ENCODE measurements at regions not wholly inside any gene's neighbourhood (a gene's known extent, or its start where the extent isn't known, plus 50 kb on each side); places are given as distances from the start of the nearest gene placed in this dataset.

DNA sequence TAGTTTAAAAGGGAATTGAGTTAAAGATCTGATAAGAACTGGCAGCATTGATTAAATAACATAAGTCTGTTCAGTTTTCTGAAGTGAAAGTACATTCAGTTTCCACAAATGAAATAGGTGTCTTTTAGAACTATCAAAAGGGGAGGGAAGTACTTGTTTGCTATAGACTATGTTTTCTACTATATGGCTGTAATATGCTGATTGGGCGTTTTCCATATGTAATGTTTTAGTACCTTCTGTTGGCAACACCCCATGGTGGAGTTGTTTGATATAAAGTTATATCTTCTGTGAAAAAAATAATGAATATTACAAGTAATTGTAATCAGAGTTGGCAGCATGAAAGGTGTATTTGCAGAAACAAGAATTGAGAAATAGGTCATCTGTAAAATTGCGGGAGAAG lies 237.6 kb downstream of the JRKL start:
- Mint-ChIP-seq H3K36me3 (ENCODE audit: low read depth) (no peaks in the 10 kb centered on the region), H3K27me3 (no peaks in the 10 kb centered on the region), H3K27ac (no peak overlapping the region), H3K9me3 (no peaks in the 10 kb centered on the region), H3K4me3 (no peak overlapping the region), H3K4me1 (ENCODE audit: low read depth) (no peaks in the 10 kb centered on the region)
- CTCF ChIA-PET = no interaction called here
- intact Hi-C loops (cut with micrococcal nuclease) = no loop called here
- TF ChIP-seq, protein P1, sequence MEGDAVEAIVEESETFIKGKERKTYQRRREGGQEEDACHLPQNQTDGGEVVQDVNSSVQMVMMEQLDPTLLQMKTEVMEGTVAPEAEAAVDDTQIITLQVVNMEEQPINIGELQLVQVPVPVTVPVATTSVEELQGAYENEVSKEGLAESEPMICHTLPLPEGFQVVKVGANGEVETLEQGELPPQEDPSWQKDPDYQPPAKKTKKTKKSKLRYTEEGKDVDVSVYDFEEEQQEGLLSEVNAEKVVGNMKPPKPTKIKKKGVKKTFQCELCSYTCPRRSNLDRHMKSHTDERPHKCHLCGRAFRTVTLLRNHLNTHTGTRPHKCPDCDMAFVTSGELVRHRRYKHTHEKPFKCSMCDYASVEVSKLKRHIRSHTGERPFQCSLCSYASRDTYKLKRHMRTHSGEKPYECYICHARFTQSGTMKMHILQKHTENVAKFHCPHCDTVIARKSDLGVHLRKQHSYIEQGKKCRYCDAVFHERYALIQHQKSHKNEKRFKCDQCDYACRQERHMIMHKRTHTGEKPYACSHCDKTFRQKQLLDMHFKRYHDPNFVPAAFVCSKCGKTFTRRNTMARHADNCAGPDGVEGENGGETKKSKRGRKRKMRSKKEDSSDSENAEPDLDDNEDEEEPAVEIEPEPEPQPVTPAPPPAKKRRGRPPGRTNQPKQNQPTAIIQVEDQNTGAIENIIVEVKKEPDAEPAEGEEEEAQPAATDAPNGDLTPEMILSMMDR (IDR thresholded peaks at IDR 0.05) = no peak
- no peak for DNase-seq
- POLR2A ChIA-PET = no interaction called here
- ATAC-seq = no peak

DNA sequence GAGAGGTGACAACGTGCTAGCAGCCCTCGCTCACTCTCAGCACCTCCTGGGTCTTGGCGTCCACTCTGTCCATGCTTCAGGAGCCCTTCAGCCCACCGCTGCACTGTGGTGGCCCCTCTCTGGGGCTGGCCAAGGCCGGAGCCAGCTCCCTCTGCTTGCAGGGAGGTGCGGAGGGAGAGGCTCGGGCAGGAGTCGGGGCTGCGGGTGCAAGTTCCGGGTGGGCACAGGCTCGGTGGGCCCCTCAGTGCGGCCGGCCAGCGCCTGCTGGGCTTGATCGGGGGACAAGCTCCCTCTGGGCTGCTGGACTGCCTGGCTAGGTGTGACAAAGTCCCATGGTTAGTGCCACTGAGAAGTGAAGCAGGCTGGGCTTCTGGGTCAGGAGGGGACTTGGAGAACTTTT lies 245.8 kb downstream of the JRKL start:
- Mint-ChIP-seq H3K4me3 (no peak overlapping the region), H3K4me1 (ENCODE audit: low read depth) (no peaks in the 10 kb centered on the region), H3K27ac (no peak overlapping the region), H3K27me3 (no peaks in the 10 kb centered on the region), H3K9me3 (no peaks in the 10 kb centered on the region), H3K36me3 (ENCODE audit: low read depth) (no peaks in the 10 kb centered on the region)
- ATAC-seq = no peak
- TF ChIP-seq, protein P1 (IDR thresholded peaks at IDR 0.05) = no peak
- ChIA-PET CTCF (no interaction called here), POLR2A (no interaction called here)
- DNase-seq = no peak
- intact Hi-C loops (cut with micrococcal nuclease) = no loop called here

DNA sequence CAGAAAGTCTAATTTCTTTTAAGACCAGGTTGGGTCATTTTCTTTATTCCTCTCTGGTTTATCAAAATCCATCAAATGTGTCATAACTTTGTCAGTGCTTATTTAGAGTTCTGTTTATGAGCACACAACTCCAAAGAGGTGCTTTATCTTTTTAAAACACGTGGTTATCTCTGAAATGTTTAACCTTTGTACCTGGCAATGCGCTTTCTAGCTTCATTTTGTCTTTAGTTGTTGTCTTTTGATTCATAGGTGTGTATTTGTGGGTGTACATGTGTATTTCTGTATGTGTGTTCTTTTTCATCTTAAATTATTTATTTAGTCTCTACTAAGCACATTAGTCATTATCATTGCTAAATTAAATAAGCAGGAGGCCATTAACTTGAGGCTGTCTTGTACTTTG lies 251.4 kb downstream of the JRKL start:
- ChIA-PET POLR2A (no interaction called here), CTCF (no interaction called here)
- H3K36me3 Mint-ChIP-seq (ENCODE audit: low read depth) = no peaks in the 10 kb centered on the region
- ATAC-seq (no peak), DNase-seq (no peak)
- no peaks in the 10 kb centered on the region for H3K27me3 Mint-ChIP-seq
- intact Hi-C loops (cut with micrococcal nuclease) = no loop called here
- no peak overlapping the region for H3K4me3 Mint-ChIP-seq
- H3K27ac Mint-ChIP-seq = no peak overlapping the region
- TF ChIP-seq, protein P1 (IDR thresholded peaks at IDR 0.05) = no peak
- H3K9me3 Mint-ChIP-seq = peaks cover 3% of the 10 kb centered on the region
- no peaks in the 10 kb centered on the region for H3K4me1 Mint-ChIP-seq (ENCODE audit: low read depth)

DNA sequence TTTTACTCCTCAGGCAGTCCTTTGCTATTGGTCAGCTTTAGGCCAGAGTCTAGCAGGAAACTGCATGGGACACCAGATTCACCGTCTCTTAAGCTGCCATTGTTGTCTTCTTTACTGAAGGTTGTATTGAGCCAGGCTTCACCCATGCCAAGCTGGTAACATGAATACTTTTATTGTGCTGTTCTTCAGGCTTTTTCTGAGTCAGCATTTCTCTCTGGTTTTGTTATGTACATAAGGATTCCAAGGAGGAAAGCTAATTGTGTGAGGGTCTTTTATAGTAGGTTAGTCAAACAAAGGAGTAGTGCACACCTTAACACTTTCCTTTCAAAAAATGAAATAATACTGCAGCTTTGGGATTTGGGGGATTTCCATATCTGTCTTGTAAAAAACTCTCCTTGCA lies 252.8 kb downstream of the JRKL start:
- intact Hi-C loops (cut with micrococcal nuclease) = no loop called here
- TF ChIP-seq, protein P1 (IDR thresholded peaks at IDR 0.05) = no peak
- DNase-seq (no peak), ATAC-seq (no peak)
- Mint-ChIP-seq H3K9me3 (peaks cover 3% of the 10 kb centered on the region), H3K4me1 (ENCODE audit: low read depth) (no peaks in the 10 kb centered on the region), H3K4me3 (no peak overlapping the region), H3K27ac (no peak overlapping the region), H3K27me3 (peaks cover 3% of the 10 kb centered on the region), H3K36me3 (ENCODE audit: low read depth) (no peaks in the 10 kb centered on the region)
- ChIA-PET CTCF (interaction anchor here (0.7 kb wide), 1 partner anchor 144 kb away, joined by 3 read pairs; no protein-coding TSS in a partner anchor), POLR2A (interaction anchor here (0.6 kb wide), 1 partner anchor 12 kb away, joined by 3 read pairs; no protein-coding TSS in a partner anchor)

DNA sequence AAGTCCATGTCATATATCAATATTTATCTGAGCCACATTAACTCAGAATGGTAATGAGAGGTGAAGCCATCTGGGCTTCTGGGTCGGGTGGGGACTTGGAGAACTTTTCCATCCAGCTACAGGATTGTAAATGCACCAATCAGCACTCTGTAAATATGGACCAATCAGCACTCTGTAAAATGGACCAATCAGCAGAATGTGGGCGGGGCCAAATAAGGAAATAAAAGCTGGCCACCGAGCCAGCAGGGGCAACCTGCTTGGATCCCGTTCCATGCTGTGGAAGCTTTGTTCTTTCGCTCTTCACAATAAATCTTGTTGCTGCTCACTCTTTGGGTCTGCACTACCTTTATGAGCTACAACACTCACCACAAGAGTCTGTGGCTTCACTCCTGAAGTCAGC lies 253.4 kb downstream of the JRKL start:
- H3K4me1 Mint-ChIP-seq (ENCODE audit: low read depth) = no peaks in the 10 kb centered on the region
- TF ChIP-seq, protein P1 (IDR thresholded peaks at IDR 0.05) = no peak
- H3K36me3 Mint-ChIP-seq (ENCODE audit: low read depth) = no peaks in the 10 kb centered on the region
- no peak for ATAC-seq
- H3K4me3 Mint-ChIP-seq = no peak overlapping the region
- peaks cover 3% of the 10 kb centered on the region for H3K9me3 Mint-ChIP-seq
- no peak overlapping the region for H3K27ac Mint-ChIP-seq
- no peak for DNase-seq
- intact Hi-C loops (cut with micrococcal nuclease) = no loop called here
- ChIA-PET POLR2A (interaction anchor here (0.6 kb wide), 1 partner anchor 13 kb away, joined by 3 read pairs; no protein-coding TSS in a partner anchor), CTCF (no interaction called here)
- H3K27me3 Mint-ChIP-seq = peaks cover 3% of the 10 kb centered on the region
